IMR-90 (cell line): ENCODE measurements at regions not wholly inside any gene's neighbourhood (a gene's known extent, or its start where the extent isn't known, plus 50 kb on each side); places are given as distances from the start of the nearest gene placed in this dataset.

Source experiments
- ATAC-seq: fragments of 200-7000 bp; cut with Tn5 transposase; 2 replicates; pipeline ENCODE4 v1.9.1; 2020; ENCODE audit warnings: low read depth, mild to moderate bottlenecking, moderate library complexity
- BruUV-seq: library from RNA; stranded (reverse); fragments of 400-500 nt; replicated peaks from 2 replicates; lab custom pipeline; 2021; lab: Mats Ljungman, UMichigan
- CTCF ChIA-PET: fragments of 300-600 bp; formaldehyde crosslinking; extraction: SDS; loops from one replicate; lab custom pipeline; 2021; ENCODE audit warnings: antibody characterized with exemption; lab: Yijun Ruan, JAX
- POLR2A ChIA-PET: fragments of 300-600 bp; sonication (Branson Sonifier 250); formaldehyde crosslinking; loops from one replicate; lab custom pipeline; 2022; ENCODE audit warnings: antibody characterized with exemption; ENCODE audit not compliant: unreplicated experiment; lab: Charles Lee
- DNase-seq: peaks from one replicate; pipeline ENCODE4 v3.0.0; 2013
- H2AFZ ChIP-seq: replicated peaks from 2 replicates; pipeline ENCODE3; 2013; ENCODE audit warnings: low read length, mild to moderate bottlenecking; ENCODE audit not compliant: poor library complexity
- H2AK5ac ChIP-seq: 2 replicates; pipeline ENCODE4 v1.6.1; 2013; ENCODE audit warnings: low read depth, low read length, inconsistent platforms
- H2AK9ac ChIP-seq: replicated peaks from 2 replicates; pipeline ENCODE3; 2013; ENCODE audit warnings: mild to moderate bottlenecking, low read depth, low read length, moderate library complexity; ENCODE audit not compliant: poor library complexity
- H2BK120ac ChIP-seq: 2 replicates; pipeline ENCODE4 v1.6.1; 2013; ENCODE audit warnings: low read depth, low read length, inconsistent platforms
- H2BK15ac ChIP-seq: 3 replicates; pipeline ENCODE4 v1.6.1; 2013; ENCODE audit warnings: low read depth, low read length, inconsistent platforms
- H2BK20ac ChIP-seq: 2 replicates; pipeline ENCODE4 v1.6.1; 2013; ENCODE audit warnings: low read depth, mild to moderate bottlenecking, inconsistent platforms, low read length, moderate library complexity
- H2BK5ac ChIP-seq: 2 replicates; pipeline ENCODE4 v1.6.1; 2013; ENCODE audit warnings: mild to moderate bottlenecking, low read depth, low read length, inconsistent platforms; ENCODE audit not compliant: poor library complexity, severe bottlenecking
- H3K14ac ChIP-seq: replicated peaks from 2 replicates; pipeline ENCODE4 v1.6.1; 2013; ENCODE audit warnings: low read depth, low read length, inconsistent platforms
- H3K18ac ChIP-seq: 2 replicates; pipeline ENCODE4 v1.6.1; 2013; ENCODE audit warnings: low read depth, low read length, control low read depth
- H3K23ac ChIP-seq: 2 replicates; pipeline ENCODE4 v1.6.1; 2013; ENCODE audit warnings: low read depth, low read length, inconsistent platforms
- H3K27ac ChIP-seq: 2 replicates; pipeline ENCODE4 v1.5.1; 2013; ENCODE audit warnings: mild to moderate bottlenecking, control low read depth, low read length; ENCODE audit not compliant: insufficient read depth
- H3K27me3 ChIP-seq: 2 replicates; pipeline ENCODE4 v1.6.1; 2013; ENCODE audit warnings: low read length; ENCODE audit not compliant: control insufficient read depth, insufficient read depth
- H3K36me3 ChIP-seq: 2 replicates; pipeline ENCODE4 v1.6.1; 2013; ENCODE audit warnings: low read length, mixed read lengths; ENCODE audit not compliant: control insufficient read depth, insufficient read depth
- H3K4ac ChIP-seq: 2 replicates; pipeline ENCODE4 v1.6.1; 2013; ENCODE audit warnings: low read depth, low read length, inconsistent platforms
- H3K4me1 ChIP-seq: 2 replicates; pipeline ENCODE4 v1.6.1; 2013; ENCODE audit warnings: low read length, mixed read lengths; ENCODE audit not compliant: control insufficient read depth, insufficient read depth
- H3K4me2 ChIP-seq: 2 replicates; pipeline ENCODE4 v1.6.1; 2013; ENCODE audit warnings: low read depth, mild to moderate bottlenecking, control low read depth, low read length, moderate library complexity
- H3K4me3 ChIP-seq: 2 replicates; pipeline ENCODE4 v1.5.1; 2013; ENCODE audit warnings: low read depth, mild to moderate bottlenecking, control low read depth, low read length, moderate library complexity; ENCODE audit not compliant: insufficient read depth
- H3K56ac ChIP-seq: 2 replicates; pipeline ENCODE4 v1.6.1; 2013; ENCODE audit warnings: low read length, inconsistent platforms; ENCODE audit not compliant: insufficient read depth; ENCODE audit errors: extremely low read depth
- H3K79me1 ChIP-seq, 2 experiments: 2 replicates each; pipeline ENCODE4 v1.6.1; 2013; ENCODE audit warnings: low read length in 2 of 2, inconsistent platforms in 1 of 2, low read depth in 1 of 2
- H3K9ac ChIP-seq: 2 replicates; pipeline ENCODE4 v1.6.1; 2013; ENCODE audit warnings: low read depth, low read length, control low read depth
- H3K9me1 ChIP-seq: 2 replicates; pipeline ENCODE4 v1.6.1; 2013; ENCODE audit warnings: low read length, inconsistent platforms; ENCODE audit not compliant: insufficient read depth
- H3K9me3 ChIP-seq: 2 replicates; pipeline ENCODE4 v1.6.1; 2013; ENCODE audit warnings: low read length; ENCODE audit not compliant: control insufficient read depth, insufficient read depth
- H4K20me1 ChIP-seq: 2 replicates; pipeline ENCODE4 v1.6.1; 2013; ENCODE audit warnings: low read length, inconsistent platforms; ENCODE audit not compliant: insufficient read depth
- H4K5ac ChIP-seq: 2 replicates; pipeline ENCODE4 v1.6.1; 2013; ENCODE audit warnings: mild to moderate bottlenecking, low read depth, low read length, control low read depth
- H4K8ac ChIP-seq, 2 experiments: 2 replicates each; pipeline ENCODE4 v1.6.1; 2013; ENCODE audit warnings: low read depth in 2 of 2, low read length in 2 of 2, control low read depth in 1 of 2, inconsistent platforms in 1 of 2
- H4K91ac ChIP-seq: 2 replicates; pipeline ENCODE4 v1.6.1; 2013; ENCODE audit warnings: low read depth, low read length, inconsistent platforms; ENCODE audit not compliant: insufficient read depth
- BHLHE40 ChIP-seq: fragments of 150-350 bp; IDR thresholded peaks from 2 replicates; pipeline ENCODE4 v1.6.1; 2016; ENCODE audit warnings: mild to moderate bottlenecking, low read depth, low read length
- CEBPB ChIP-seq: IDR thresholded peaks from 2 replicates; pipeline ENCODE4 v1.6.1; 2012; ENCODE audit warnings: low read depth, low read length, improper control_type of control experiment
- CHD1 ChIP-seq: IDR thresholded peaks from 2 replicates; pipeline ENCODE4 v1.6.1; 2012; ENCODE audit warnings: low read depth, low read length, improper control_type of control experiment
- FOS ChIP-seq: fragments of 150-350 bp; IDR thresholded peaks from 2 replicates; pipeline ENCODE4 v1.6.1; 2016; ENCODE audit warnings: low read depth, low read length
- MAZ ChIP-seq: IDR thresholded peaks from 2 replicates; pipeline ENCODE4 v1.6.1; 2012; ENCODE audit warnings: low read depth, mild to moderate bottlenecking, low read length, improper control_type of control experiment, moderate library complexity, borderline replicate concordance
- MXI1 ChIP-seq: IDR thresholded peaks from 2 replicates; pipeline ENCODE4 v1.6.1; 2012; ENCODE audit warnings: low read depth, mild to moderate bottlenecking, low read length, moderate library complexity, borderline replicate concordance
- NFE2L2 ChIP-seq: fragments of 150-350 bp; IDR thresholded peaks from 2 replicates; pipeline ENCODE4 v1.6.1; 2016; ENCODE audit warnings: low read depth, mild to moderate bottlenecking, low read length
- POLR2A ChIP-seq: IDR thresholded peaks from 2 replicates; pipeline ENCODE4 v1.6.1; 2012; ENCODE audit warnings: mild to moderate bottlenecking, low read depth, low read length
- RAD21 ChIP-seq: IDR thresholded peaks from 2 replicates; pipeline ENCODE4 v1.6.1; 2012; ENCODE audit warnings: low read length, improper control_type of control experiment
- RFX5 ChIP-seq: IDR thresholded peaks from 2 replicates; pipeline ENCODE4 v1.8.0; 2012; ENCODE audit warnings: low read depth, mild to moderate bottlenecking, low read length, moderate library complexity
- WGBS, 2 experiments: methylation state at CpG; one replicate each; pipeline versions ENCODE4 v1.1.5 to v1.1.7; 2013; ENCODE audit warnings: missing lambda C conversion rate in 2 of 2; ENCODE audit not compliant: insufficient read length in 1 of 2; ENCODE audit errors: extremely low coverage in 2 of 2; 5-methylcytosine and 5-hydroxymethylcytosine counted together
- dilution Hi-C: fragments of 300-500 bp; cut with HindIII; formaldehyde crosslinking; loops from one replicate; pipeline ENCODE4 v1.14.3; 2018; ENCODE audit warnings: low sequenced_read_pairs; ENCODE audit not compliant: unreplicated experiment
- in situ Hi-C: fragments of 300-500 bp; cut with MboI; formaldehyde crosslinking; loops from 3 replicates; pipeline ENCODE4 v1.14.3; 2019; ENCODE audit warnings: low sequenced_read_pairs, inconsistent platforms, mixed read lengths
- intact Hi-C: fragments of 100-400 bp; cut with micrococcal nuclease; formaldehyde crosslinking; loops from 2 replicates; pipeline ENCODE4 v1.10.0; 2022
- TF ChIP-seq, protein P1 (sequence below): fragments of 150-350 bp; IDR thresholded peaks from 2 replicates; pipeline ENCODE4 v1.6.1; 2016; ENCODE audit warnings: low read depth, mild to moderate bottlenecking, low read length, moderate library complexity, borderline replicate concordance
- TF ChIP-seq, protein P2 (sequence below): conservative IDR thresholded peaks from 2 replicates; pipeline ENCODE4 v1.5.1; 2012; ENCODE audit warnings: mild to moderate bottlenecking, low read depth, low read length, improper control_type of control experiment

DNA sequence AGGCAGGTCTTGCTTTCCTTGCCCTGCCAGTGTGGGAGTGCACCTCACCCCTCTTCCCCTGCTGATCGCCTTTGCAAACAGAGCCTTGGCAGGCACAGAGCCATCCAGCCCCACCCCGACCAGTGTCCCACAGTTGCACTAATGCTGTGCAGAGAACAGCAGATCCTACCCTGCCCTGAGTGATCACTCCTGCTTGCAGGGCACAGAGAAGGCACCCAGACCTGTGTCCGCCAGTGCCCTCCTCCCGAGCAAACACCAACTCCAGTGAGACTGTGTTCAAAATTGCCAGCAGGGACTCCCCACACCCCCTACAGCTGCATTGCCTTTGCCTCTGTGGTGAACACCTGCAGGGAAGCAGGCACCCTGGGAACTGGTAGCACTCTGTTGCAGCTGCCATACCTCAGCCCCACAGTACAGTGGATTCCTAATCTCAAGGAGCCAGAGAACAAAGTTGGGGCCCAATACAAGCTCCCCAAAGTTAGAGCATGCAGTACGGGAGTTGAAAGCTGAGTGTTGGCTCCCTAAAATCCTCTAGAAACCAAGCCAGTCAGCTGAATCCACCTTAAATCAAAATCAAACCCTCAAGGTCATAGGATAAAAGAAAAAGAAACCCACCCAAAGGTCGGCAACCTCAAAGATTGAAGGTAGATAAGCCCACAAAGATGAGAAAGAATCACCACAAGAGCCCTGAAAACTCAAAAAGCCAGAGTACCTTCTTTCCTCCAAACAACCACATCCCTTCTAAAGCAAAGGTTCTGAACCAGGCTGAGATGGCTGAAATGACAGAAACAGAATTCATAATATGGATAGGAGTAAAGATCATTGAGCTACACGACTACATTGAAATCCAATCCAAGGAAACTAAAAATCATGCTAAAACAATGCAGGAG, 92.9 kb upstream of the PIK3R1 start:
- Histone ChIP-seq H3K27me3 (no peaks in the 10 kb centered on the region), H3K9me1 (0 out of 2 replicates have a peak, but pooled peaks cover 2% of the 10 kb centered on the region), H3K27ac (no peak overlapping the region), H2BK15ac (no peak overlapping the region), H3K36me3 (no peaks in the 10 kb centered on the region), H3K56ac (no peak overlapping the region), H4K20me1 (no peaks in the 10 kb centered on the region), H3K4me1 (no peaks in the 10 kb centered on the region), H4K5ac (no peak overlapping the region), H4K91ac (no peak overlapping the region), H2AK9ac (no peak overlapping the region), H2AK5ac (no peak overlapping the region), H3K4ac (no peak overlapping the region), H2BK5ac (no peak overlapping the region), H3K79me1 (no peaks in the 10 kb centered on the region), H2AFZ (no peak overlapping the region), H3K9ac (no peak overlapping the region), H3K4me3 (no peak overlapping the region), H3K9me3 (no peaks in the 10 kb centered on the region), H3K4me2 (no peak overlapping the region), H2BK20ac (no peak overlapping the region), H3K23ac (no peak overlapping the region), H3K14ac (no peak overlapping the region), H3K18ac (no peak overlapping the region), H4K8ac (no peak overlapping the region), H2BK120ac (no peak overlapping the region)
- ChIA-PET POLR2A (no interaction called here), CTCF (no interaction called here)
- intact Hi-C loops = no loop called here
- in situ Hi-C loops = no loop called here
- WGBS, 2 experiments = 100% methylated on average over 3 of the region's 7 CpGs; no CpG with 5 or more reads in 1 of the 2 experiments
- BruUV-seq = no TSS peak
- DNase-seq (no peak), ATAC-seq (no peak)
- TF ChIP-seq CHD1 (no peak), RAD21 (no peak), BHLHE40 (no peak), RFX5 (no peak), POLR2A (no peak), CEBPB (no peak), NFE2L2 (no peak), MAZ (no peak), FOS (no peak), MXI1 (no peak)
- TF ChIP-seq, protein P1, sequence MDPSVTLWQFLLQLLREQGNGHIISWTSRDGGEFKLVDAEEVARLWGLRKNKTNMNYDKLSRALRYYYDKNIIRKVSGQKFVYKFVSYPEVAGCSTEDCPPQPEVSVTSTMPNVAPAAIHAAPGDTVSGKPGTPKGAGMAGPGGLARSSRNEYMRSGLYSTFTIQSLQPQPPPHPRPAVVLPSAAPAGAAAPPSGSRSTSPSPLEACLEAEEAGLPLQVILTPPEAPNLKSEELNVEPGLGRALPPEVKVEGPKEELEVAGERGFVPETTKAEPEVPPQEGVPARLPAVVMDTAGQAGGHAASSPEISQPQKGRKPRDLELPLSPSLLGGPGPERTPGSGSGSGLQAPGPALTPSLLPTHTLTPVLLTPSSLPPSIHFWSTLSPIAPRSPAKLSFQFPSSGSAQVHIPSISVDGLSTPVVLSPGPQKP = no peak
- TF ChIP-seq, protein P2, sequence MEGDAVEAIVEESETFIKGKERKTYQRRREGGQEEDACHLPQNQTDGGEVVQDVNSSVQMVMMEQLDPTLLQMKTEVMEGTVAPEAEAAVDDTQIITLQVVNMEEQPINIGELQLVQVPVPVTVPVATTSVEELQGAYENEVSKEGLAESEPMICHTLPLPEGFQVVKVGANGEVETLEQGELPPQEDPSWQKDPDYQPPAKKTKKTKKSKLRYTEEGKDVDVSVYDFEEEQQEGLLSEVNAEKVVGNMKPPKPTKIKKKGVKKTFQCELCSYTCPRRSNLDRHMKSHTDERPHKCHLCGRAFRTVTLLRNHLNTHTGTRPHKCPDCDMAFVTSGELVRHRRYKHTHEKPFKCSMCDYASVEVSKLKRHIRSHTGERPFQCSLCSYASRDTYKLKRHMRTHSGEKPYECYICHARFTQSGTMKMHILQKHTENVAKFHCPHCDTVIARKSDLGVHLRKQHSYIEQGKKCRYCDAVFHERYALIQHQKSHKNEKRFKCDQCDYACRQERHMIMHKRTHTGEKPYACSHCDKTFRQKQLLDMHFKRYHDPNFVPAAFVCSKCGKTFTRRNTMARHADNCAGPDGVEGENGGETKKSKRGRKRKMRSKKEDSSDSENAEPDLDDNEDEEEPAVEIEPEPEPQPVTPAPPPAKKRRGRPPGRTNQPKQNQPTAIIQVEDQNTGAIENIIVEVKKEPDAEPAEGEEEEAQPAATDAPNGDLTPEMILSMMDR = no peak
- dilution Hi-C loops = no loop called here
